ENCODE measurements at regions not wholly inside any gene's neighbourhood (a gene's known extent, or its start where the extent isn't known, plus 50 kb on each side); places are given as distances from the start of the nearest gene placed in this dataset.
"Not testable (repeated sequence)": the region's sequence is repeated elsewhere in the genome, so short reads cannot be mapped to it uniquely, and the experiment has no call there.

DNA sequence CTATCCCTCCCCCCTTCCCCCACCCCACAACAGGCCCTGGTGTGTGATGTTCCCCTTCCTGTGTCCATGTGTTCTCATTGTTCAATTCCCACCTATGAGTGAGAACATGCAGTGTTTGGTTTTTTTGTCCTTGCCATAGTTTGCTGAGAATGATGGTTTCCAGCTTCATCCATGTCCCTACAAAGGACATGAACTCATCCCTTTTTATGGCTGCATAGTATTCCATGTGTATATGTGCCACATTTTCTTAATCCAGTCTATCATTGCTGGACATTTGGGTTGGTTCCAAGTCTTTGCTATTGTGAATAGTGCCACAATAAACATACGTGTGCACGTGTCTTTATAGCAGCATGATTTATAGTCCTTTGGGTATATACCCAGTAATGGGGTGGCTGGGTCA, 52.3 kb upstream of the MAN1A2 start:
- CTCF ChIA-PET; DNase-seq; H3K36me3 Mint-ChIP-seq (ENCODE audit: low read depth); H3K4me1 Mint-ChIP-seq (ENCODE audit: low read depth); H3K9me3 Mint-ChIP-seq (ENCODE audit: insufficient read depth); H3K27ac Mint-ChIP-seq; H3K4me3 Mint-ChIP-seq; POLR2A ChIA-PET; H3K27me3 Mint-ChIP-seq (ENCODE audit: low read depth); ATAC-seq: not testable (repeated sequence)

DNA sequence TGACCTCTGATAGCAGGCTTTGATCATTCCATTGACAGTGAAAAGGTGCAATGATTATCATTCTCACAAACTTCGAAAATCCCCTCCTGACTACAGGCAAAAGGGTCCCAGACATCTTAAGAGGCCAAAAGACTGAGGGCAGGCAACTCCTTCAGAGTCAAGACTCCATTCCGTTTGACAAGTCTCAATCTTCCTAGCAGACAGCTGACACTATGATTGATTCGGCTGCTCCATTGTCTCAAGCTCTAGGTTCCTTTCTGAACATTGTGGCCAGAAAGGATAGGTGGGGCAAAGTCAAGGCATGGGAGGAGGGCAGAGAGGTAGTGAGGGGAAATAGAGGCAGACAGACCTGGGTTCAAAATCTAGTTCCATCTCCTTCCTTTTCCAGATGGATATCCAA, 53.7 kb upstream of the MAN1A2 start:
- Mint-ChIP-seq H3K9me3 (ENCODE audit: insufficient read depth) (no peaks in the 10 kb centered on the region), H3K4me3 (no peak overlapping the region), H3K27ac (no peak overlapping the region), H3K36me3 (ENCODE audit: low read depth) (no peaks in the 10 kb centered on the region), H3K4me1 (ENCODE audit: low read depth) (no peaks in the 10 kb centered on the region), H3K27me3 (ENCODE audit: low read depth) (no peaks in the 10 kb centered on the region)
- ChIA-PET POLR2A (no interaction called here), CTCF (interaction anchor here (1.5 kb wide), 1 partner anchor 221 kb away, joined by 6 read pairs; no protein-coding TSS in a partner anchor)
- no peak for ATAC-seq
- no peak for DNase-seq

DNA sequence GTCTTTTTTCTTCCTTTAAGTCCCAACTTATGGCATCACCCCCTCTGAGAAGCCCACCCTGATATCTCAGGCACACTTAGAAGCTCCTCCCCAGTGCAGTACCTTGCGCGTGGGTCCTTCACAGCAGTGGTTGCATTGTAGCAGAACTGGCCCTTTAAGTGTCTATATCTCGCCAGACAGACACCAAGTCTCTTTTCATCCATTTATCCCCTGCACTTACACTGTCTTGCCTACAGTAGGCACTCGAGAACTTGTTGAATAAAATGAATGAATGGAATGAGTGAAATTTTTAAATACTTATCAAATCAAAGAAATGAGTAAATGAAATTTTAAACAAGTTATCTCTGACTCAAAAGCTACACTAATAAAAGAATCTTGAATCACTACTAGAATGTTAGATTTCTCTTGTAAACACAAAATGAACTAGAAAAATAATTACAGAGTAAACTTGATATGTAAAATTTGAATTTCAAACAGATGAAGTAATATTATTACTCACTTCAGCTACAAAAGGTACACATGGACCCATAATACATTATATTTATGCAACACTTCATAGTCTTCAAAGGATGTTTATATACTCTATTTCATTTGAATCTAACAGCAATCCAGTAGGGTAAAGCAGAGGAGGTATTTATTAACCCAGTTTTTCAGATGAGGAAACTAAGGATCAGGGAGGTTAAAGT, 54.7 kb upstream of the MAN1A2 start:
- DNase-seq (no peak), ATAC-seq (no peak)
- ChIA-PET POLR2A (no interaction called here), CTCF (interaction anchor here (1.5 kb wide), 1 partner anchor 222 kb away, joined by 6 read pairs; no protein-coding TSS in a partner anchor)
- no peak overlapping the region for H3K4me3 Mint-ChIP-seq
- H3K27ac Mint-ChIP-seq: no peak overlapping the region
- H3K27me3 Mint-ChIP-seq (ENCODE audit: low read depth): peaks cover 3% of the 10 kb centered on the region
- no peaks in the 10 kb centered on the region for H3K36me3 Mint-ChIP-seq (ENCODE audit: low read depth)
- no peaks in the 10 kb centered on the region for H3K4me1 Mint-ChIP-seq (ENCODE audit: low read depth)
- H3K9me3 Mint-ChIP-seq (ENCODE audit: insufficient read depth): no peaks in the 10 kb centered on the region

DNA sequence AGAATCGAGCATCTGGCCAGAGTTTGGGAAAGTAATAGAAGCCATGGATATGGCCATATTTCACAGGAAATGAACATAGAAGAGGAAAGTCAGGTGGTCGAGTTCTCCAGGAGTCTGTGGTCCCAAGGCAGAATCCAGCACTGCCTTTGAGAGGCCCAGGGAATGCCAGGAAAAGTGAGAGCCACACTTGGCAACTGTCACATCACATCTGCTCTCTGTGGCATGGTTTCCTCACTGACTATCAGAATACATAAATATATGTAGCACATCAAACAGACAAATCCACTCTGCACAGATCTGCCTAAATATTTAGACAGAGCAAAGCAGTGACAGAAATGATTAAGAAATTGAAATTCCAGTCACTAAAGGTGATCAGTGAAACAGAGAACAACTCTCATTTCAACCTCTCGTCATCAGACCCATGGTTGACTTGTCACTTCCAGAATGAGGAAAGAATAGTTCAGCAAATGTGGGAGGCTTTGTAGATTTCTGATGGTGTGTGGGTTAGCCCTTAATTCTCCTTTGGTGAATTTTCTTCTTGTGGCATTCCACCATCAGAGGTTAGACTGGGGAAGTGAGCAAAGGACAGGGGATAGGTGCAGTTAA, 58.8 kb upstream of the MAN1A2 start:
- ChIA-PET POLR2A (no interaction called here), CTCF (no interaction called here)
- H3K9me3 Mint-ChIP-seq (ENCODE audit: insufficient read depth): no peaks in the 10 kb centered on the region
- no peak for DNase-seq
- H3K4me1 Mint-ChIP-seq (ENCODE audit: low read depth): no peaks in the 10 kb centered on the region
- no peaks in the 10 kb centered on the region for H3K36me3 Mint-ChIP-seq (ENCODE audit: low read depth)
- ATAC-seq: no peak
- peaks cover 5% of the 10 kb centered on the region for H3K27me3 Mint-ChIP-seq (ENCODE audit: low read depth)
- H3K27ac Mint-ChIP-seq: no peak overlapping the region
- no peak overlapping the region for H3K4me3 Mint-ChIP-seq

DNA sequence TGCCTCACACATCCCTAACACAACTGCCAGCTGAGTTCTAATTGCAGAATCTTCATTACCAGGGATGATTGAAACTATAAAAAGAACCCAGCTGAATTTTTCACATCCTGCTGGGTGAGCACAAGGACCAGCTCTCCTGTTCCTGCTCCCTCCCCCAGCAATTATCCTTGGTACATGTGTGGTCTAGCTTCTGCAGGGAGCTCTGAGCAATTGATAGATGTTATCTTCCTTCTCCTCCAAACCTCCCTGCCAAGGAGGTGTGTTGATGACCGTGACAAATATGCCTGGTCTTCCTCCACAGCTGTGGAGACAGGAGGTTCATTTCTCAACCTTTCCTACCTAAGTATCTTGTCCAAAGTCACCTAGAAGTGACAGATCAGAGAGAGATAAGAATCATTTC, 65.3 kb upstream of the MAN1A2 start:
- Mint-ChIP-seq H3K27me3 (ENCODE audit: low read depth) (peaks cover 2% of the 10 kb centered on the region), H3K4me3 (no peak overlapping the region), H3K27ac (no peak overlapping the region), H3K36me3 (ENCODE audit: low read depth) (no peaks in the 10 kb centered on the region), H3K9me3 (ENCODE audit: insufficient read depth) (no peaks in the 10 kb centered on the region), H3K4me1 (ENCODE audit: low read depth) (no peaks in the 10 kb centered on the region)
- no peak for DNase-seq
- no peak for ATAC-seq
- POLR2A ChIA-PET: no interaction called here
- CTCF ChIA-PET: no interaction called here

DNA sequence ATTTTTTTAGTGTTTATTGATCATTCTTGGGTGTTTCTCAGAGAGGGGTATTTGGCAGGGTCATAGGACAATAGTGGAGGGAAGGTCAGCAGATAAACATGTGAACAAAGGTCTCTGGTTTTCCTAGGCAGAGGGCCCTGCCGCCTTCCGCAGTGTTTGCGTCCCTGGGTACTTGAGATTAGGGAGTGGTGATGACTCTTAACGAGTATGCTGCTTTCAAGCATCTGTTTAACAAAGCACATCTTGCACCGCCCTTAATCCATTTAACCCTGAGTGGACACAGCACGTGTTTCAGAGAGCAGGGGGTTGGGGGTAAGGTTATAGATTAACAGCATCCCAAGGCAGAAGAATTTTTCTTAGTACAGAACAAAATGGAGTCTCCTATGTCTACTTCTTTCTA, 67.1 kb upstream of the MAN1A2 start:
- DNase-seq; POLR2A ChIA-PET; H3K9me3 Mint-ChIP-seq (ENCODE audit: insufficient read depth); CTCF ChIA-PET; H3K4me1 Mint-ChIP-seq (ENCODE audit: low read depth); H3K36me3 Mint-ChIP-seq (ENCODE audit: low read depth); ATAC-seq; H3K27ac Mint-ChIP-seq; H3K27me3 Mint-ChIP-seq (ENCODE audit: low read depth); H3K4me3 Mint-ChIP-seq: not testable (repeated sequence)

DNA sequence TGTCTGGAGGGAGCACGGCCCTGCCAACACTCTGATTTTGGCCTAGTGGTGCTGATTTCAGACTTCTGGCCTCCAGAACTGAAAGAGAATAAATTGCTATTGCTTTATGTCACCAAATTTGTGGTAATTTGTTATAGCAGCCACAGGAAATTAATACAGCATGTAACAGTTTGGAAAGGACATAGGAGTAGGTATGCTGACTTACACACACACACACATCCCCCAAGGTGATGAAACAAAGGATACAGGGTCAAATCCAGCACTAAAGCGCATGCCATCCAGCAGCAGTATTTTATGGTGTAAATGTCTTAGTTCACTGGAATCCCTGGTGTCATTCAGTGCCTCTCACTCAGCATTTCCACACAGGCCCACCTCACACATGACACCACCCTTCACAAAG, 72.2 kb upstream of the MAN1A2 start:
- Mint-ChIP-seq H3K27me3 (ENCODE audit: low read depth) (peaks cover 4% of the 10 kb centered on the region), H3K4me1 (ENCODE audit: low read depth) (no peaks in the 10 kb centered on the region), H3K27ac (no peak overlapping the region), H3K4me3 (no peak overlapping the region), H3K9me3 (ENCODE audit: insufficient read depth) (no peaks in the 10 kb centered on the region), H3K36me3 (ENCODE audit: low read depth) (no peaks in the 10 kb centered on the region)
- ATAC-seq (no peak), DNase-seq (no peak)
- ChIA-PET CTCF (no interaction called here), POLR2A (no interaction called here)

DNA sequence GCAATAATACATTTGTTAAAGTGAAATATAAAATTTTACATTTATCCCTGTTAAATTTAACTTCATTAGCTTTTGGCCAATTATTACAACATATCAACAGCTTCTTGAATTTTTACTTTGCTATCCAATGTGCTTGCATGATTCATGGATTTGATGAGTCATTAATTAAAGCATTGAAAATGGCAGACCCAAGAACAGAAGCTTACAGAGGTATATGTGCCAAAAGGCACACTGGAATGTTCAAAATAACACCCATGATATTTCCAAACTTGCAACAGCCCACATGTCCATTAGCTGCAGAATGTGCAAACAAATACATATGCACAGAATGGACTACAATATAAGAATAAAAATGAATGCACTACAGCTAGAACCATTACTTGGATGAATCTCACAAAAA, 76.4 kb upstream of the MAN1A2 start:
- Mint-ChIP-seq H3K4me1 (ENCODE audit: low read depth) (no peaks in the 10 kb centered on the region), H3K4me3 (no peak overlapping the region), H3K9me3 (ENCODE audit: insufficient read depth) (no peaks in the 10 kb centered on the region), H3K27ac (no peak overlapping the region), H3K36me3 (ENCODE audit: low read depth) (no peaks in the 10 kb centered on the region), H3K27me3 (ENCODE audit: low read depth) (peaks cover 12% of the 10 kb centered on the region)
- ChIA-PET CTCF (no interaction called here), POLR2A (no interaction called here)
- DNase-seq: no peak
- ATAC-seq: no peak

DNA sequence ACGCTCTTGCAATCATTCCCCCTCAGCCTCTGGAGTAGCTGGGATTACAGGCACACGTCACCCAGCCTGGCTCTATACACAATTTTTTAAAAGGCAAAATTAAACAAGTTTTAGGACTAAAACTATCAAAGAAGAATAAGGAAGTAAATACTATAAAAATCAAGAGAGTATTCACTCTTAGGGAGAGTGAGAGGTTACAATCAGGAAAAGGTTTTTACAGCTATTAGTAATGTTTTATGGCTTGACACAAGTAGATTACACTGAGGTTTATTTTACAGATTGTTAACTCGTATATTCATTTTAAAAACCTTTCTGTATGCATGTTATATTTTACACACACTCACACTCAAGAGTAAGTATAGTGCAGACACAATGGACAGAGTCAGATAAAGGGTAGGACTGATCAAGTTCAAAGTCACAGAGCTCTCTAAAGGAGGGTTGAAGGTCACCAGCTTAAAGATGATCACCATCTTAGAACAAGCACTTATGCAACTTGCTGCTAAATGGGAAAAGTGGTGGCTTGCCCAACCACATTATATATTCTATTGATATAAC, 77.9 kb upstream of the MAN1A2 start:
- H3K36me3 Mint-ChIP-seq (ENCODE audit: low read depth): no peaks in the 10 kb centered on the region
- H3K27me3 Mint-ChIP-seq (ENCODE audit: low read depth): peaks cover 12% of the 10 kb centered on the region
- no peak for ATAC-seq
- no peak for DNase-seq
- H3K4me1 Mint-ChIP-seq (ENCODE audit: low read depth): no peaks in the 10 kb centered on the region
- H3K27ac Mint-ChIP-seq: no peak overlapping the region
- H3K4me3 Mint-ChIP-seq: no peak overlapping the region
- H3K9me3 Mint-ChIP-seq (ENCODE audit: insufficient read depth): no peaks in the 10 kb centered on the region
- ChIA-PET POLR2A (no interaction called here), CTCF (no interaction called here)

DNA sequence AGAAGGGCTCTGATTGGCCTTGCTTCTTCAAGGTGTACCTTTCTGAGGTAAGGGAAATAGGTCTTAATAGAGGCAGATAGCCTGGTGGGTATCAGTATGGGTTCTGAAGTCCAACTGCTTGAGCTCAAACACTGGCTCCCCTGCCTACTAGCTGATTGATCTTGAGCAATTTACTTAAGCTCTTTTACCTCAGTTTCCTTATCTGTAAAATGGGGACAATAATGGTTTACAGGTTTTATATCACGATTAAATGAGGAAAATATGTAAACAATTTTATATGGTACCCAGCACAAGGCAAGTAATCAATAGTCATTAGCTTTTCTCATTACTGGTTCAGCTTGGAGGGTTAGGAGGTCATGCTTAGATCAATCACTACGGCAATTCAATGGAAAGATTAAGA, 75.8 kb upstream of the VTCN1 start:
- Mint-ChIP-seq H3K36me3 (ENCODE audit: low read depth) (no peaks in the 10 kb centered on the region), H3K27me3 (ENCODE audit: low read depth) (peaks cover 12% of the 10 kb centered on the region), H3K27ac (no peak overlapping the region), H3K9me3 (ENCODE audit: insufficient read depth) (no peaks in the 10 kb centered on the region), H3K4me3 (no peak overlapping the region), H3K4me1 (ENCODE audit: low read depth) (no peaks in the 10 kb centered on the region)
- ChIA-PET CTCF (interaction anchor here (1.2 kb wide), 1 partner anchor 11 kb away, joined by 4 read pairs; no protein-coding TSS in a partner anchor), POLR2A (no interaction called here)
- DNase-seq (no peak), ATAC-seq (no peak)

DNA sequence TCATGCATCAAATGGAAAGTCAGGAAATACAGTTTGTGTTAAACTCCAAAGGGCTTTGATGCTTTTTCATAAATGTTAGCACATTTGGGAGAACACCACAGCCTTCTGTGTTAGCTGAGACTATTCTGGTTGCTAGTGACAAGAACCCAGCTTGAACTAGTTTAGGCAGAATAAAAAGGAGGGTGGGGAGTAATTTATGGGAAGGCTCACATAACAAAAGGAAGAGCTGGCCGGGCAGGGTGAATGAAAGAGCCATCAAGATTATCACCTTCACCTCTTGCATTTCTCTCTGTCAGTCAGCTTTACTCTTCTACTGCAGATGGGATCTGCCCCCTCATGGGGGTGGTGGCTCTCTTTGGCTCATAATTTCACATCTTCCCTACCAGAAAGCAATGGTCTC, 75.4 kb upstream of the VTCN1 start:
- Mint-ChIP-seq H3K4me3 (no peak overlapping the region), H3K27ac (no peak overlapping the region), H3K9me3 (ENCODE audit: insufficient read depth) (no peaks in the 10 kb centered on the region), H3K27me3 (ENCODE audit: low read depth) (peaks cover 12% of the 10 kb centered on the region), H3K36me3 (ENCODE audit: low read depth) (no peaks in the 10 kb centered on the region), H3K4me1 (ENCODE audit: low read depth) (no peaks in the 10 kb centered on the region)
- ATAC-seq (no peak), DNase-seq (no peak)
- CTCF ChIA-PET: interaction anchor here (1.2 kb wide), 1 partner anchor 11 kb away, joined by 4 read pairs; no protein-coding TSS in a partner anchor
- POLR2A ChIA-PET: no interaction called here

DNA sequence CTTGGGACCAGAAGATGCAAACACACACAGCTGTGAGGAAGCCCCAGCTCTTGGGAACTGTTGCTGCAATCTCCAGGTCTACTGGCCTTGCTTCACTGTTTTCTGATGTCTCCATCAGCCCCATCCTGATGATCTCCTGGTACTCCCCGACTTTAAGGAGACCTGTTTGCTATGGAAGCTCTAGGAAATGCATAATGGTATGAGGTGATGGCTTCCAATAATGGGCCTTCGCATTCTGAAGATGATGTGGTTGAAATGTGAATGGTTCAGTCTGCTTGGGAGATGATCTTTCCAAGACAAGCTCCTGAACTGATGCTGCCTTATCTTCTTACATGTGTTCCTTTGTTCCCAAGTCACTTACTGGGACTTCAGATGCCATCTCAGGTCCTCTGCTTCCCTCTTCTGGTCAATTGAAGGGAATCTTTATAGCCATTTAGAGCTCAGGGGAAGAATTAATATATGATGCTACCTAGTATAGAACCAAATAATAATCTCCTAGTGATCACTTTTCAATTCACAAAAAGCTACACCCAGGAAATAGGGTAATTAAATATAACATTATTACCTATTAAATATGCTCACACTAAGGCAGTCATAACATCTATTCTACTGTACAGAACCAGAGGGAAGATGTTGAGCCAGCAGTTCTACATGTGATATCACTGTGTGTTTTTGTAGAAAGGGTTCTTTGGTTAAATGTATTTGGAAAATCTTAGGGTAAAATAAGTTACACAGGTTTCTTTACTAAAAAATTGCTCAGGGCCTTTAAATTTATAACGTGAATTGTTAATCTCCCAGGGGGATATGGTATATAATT, 73.9 kb upstream of the VTCN1 start:
- no peaks in the 10 kb centered on the region for H3K9me3 Mint-ChIP-seq (ENCODE audit: insufficient read depth)
- H3K4me1 Mint-ChIP-seq (ENCODE audit: low read depth): no peaks in the 10 kb centered on the region
- peaks cover 9% of the 10 kb centered on the region for H3K27me3 Mint-ChIP-seq (ENCODE audit: low read depth)
- no peak for DNase-seq
- POLR2A ChIA-PET: no interaction called here
- no peak for ATAC-seq
- no peak overlapping the region for H3K27ac Mint-ChIP-seq
- no peak overlapping the region for H3K4me3 Mint-ChIP-seq
- CTCF ChIA-PET: interaction anchor here (1.0 to 1.2 kb wide), 2 partner anchors 8 to 710 kb away, joined by 3 read pairs; no protein-coding TSS in a partner anchor
- no peaks in the 10 kb centered on the region for H3K36me3 Mint-ChIP-seq (ENCODE audit: low read depth)

Measured in activated CD8-positive, alpha-beta T cell treated with anti-CD3 and anti-CD28 coated beads, Interleukin-2, amount 10 ng/mL, durations not matched to agents 7 days and 5 days (primary cell).